Smooth muscle cell (in vitro differentiated cells): ENCODE measurements at regions not wholly inside any gene's neighbourhood (a gene's known extent, or its start where the extent isn't known, plus 50 kb on each side); places are given as distances from the start of the nearest gene placed in this dataset.

ENCODE experiments used
- DNase-seq: peaks from one replicate; lab custom pipeline; 2025; ENCODE audit not compliant: unreplicated experiment; lab: John Stamatoyannopoulos, UW
- H2AFZ ChIP-seq: fragments of 200-600 bp; sonication (generic); 2 replicates; pipeline ENCODE4 v1.6.0; 2016; ENCODE audit warnings: antibody characterized with exemption, low read depth, mild to moderate bottlenecking
- H3F3A ChIP-seq: fragments of 200-600 bp; sonication (generic); 2 replicates; pipeline ENCODE4 v1.6.0; 2017; ENCODE audit warnings: antibody characterized with exemption, low read depth
- H3K27ac ChIP-seq: fragments of 200-600 bp; sonication (generic); 2 replicates; pipeline ENCODE4 v1.5.1; 2016; ENCODE audit warnings: low read depth, mild to moderate bottlenecking
- H3K27me3 ChIP-seq: fragments of 200-600 bp; sonication (generic); 2 replicates; pipeline ENCODE4 v1.6.1; 2016; ENCODE audit warnings: low read depth, mild to moderate bottlenecking
- H3K36me3 ChIP-seq: fragments of 200-600 bp; sonication (generic); 2 replicates; pipeline ENCODE4 v1.5.1; 2016; ENCODE audit warnings: low read depth
- H3K4me1 ChIP-seq: fragments of 200-600 bp; sonication (generic); 2 replicates; pipeline ENCODE4 v1.5.1; 2016; ENCODE audit warnings: low read depth
- H3K4me2 ChIP-seq: fragments of 200-600 bp; sonication (generic); 2 replicates; pipeline ENCODE4 v1.6.0; 2016; ENCODE audit warnings: mild to moderate bottlenecking
- H3K4me3 ChIP-seq: fragments of 200-600 bp; sonication (generic); 2 replicates; pipeline ENCODE4 v1.5.1; 2016; ENCODE audit warnings: mild to moderate bottlenecking
- H3K79me2 ChIP-seq: fragments of 200-600 bp; sonication (generic); 2 replicates; pipeline ENCODE4 v1.6.0; 2016; ENCODE audit warnings: low read depth, mild to moderate bottlenecking
- H3K9ac ChIP-seq: fragments of 200-600 bp; sonication (generic); 2 replicates; pipeline ENCODE4 v1.6.0; 2016; ENCODE audit warnings: low read depth
- H3K9me3 ChIP-seq: fragments of 200-600 bp; sonication (generic); replicated peaks from 2 replicates; pipeline ENCODE4 v1.5.1; 2016; ENCODE audit warnings: low read depth
- H4K20me1 ChIP-seq: fragments of 200-600 bp; sonication (generic); 2 replicates; pipeline ENCODE4 v1.6.0; 2016; ENCODE audit warnings: low read depth
- CTCF ChIP-seq: fragments of 200-600 bp; sonication (generic); IDR thresholded peaks from 2 replicates; pipeline ENCODE4 v1.5.1; 2017; ENCODE audit warnings: borderline replicate concordance, mild to moderate bottlenecking, antibody characterized with exemption; ENCODE audit not compliant: insufficient read depth, poor library complexity, severe bottlenecking
- WGBS: methylation state at CpG from one replicate; pipeline ENCODE4 v1.1.7; 2016; ENCODE audit warnings: low lambda C conversion rate; 5-methylcytosine and 5-hydroxymethylcytosine counted together

GRCh38 chr11:133713844-133714243 is 131.5 kb downstream of the SPATA19 start:
- peaks cover 19% of the 10 kb centered on the region for H3K4me1 ChIP-seq
- H4K20me1 ChIP-seq = no peaks in the 10 kb centered on the region
- no peaks in the 10 kb centered on the region for H3F3A ChIP-seq
- no peak overlapping the region for H2AFZ ChIP-seq
- 95% methylated on average over 10 of the region's 10 CpGs for WGBS
- no peak overlapping the region for H3K9ac ChIP-seq
- no peak overlapping the region for H3K4me2 ChIP-seq
- no peak overlapping the region for H3K4me3 ChIP-seq
- no peaks in the 10 kb centered on the region for H3K9me3 ChIP-seq
- H3K27ac ChIP-seq = no peak overlapping the region
- no peak for TF ChIP-seq CTCF
- no peak for DNase-seq
- H3K27me3 ChIP-seq = no peaks in the 10 kb centered on the region
- no peaks in the 10 kb centered on the region for H3K36me3 ChIP-seq
- no peaks in the 10 kb centered on the region for H3K79me2 ChIP-seq

GRCh38 chr11:133713406-133713805 is 131.9 kb downstream of the SPATA19 start:
- Histone ChIP-seq H3F3A (no peaks in the 10 kb centered on the region), H3K9me3 (no peaks in the 10 kb centered on the region), H2AFZ (no peak overlapping the region), H3K4me2 (no peak overlapping the region), H3K36me3 (no peaks in the 10 kb centered on the region), H3K27me3 (peaks cover under 1% of the 10 kb centered on the region), H4K20me1 (no peaks in the 10 kb centered on the region), H3K4me3 (no peak overlapping the region), H3K27ac (no peak overlapping the region), H3K9ac (no peak overlapping the region), H3K4me1 (peaks cover 19% of the 10 kb centered on the region), H3K79me2 (no peaks in the 10 kb centered on the region)
- DNase-seq = no peak
- WGBS = 88% methylated on average over 3 of the region's 3 CpGs
- no peak for TF ChIP-seq CTCF

GRCh38 chr11:133712051-133712560 is 133.2 kb downstream of the SPATA19 start:
- no peak overlapping the region for H3K9ac ChIP-seq
- no peaks in the 10 kb centered on the region for H4K20me1 ChIP-seq
- H3K4me1 ChIP-seq = peaks cover 19% of the 10 kb centered on the region
- DNase-seq = no peak
- H3K4me3 ChIP-seq = no peak overlapping the region
- peaks cover 5% of the 10 kb centered on the region for H3K27me3 ChIP-seq
- no peaks in the 10 kb centered on the region for H3K9me3 ChIP-seq
- H2AFZ ChIP-seq = no peak overlapping the region
- no peak overlapping the region for H3K4me2 ChIP-seq
- H3K79me2 ChIP-seq = no peaks in the 10 kb centered on the region
- no peaks in the 10 kb centered on the region for H3F3A ChIP-seq
- H3K36me3 ChIP-seq = no peaks in the 10 kb centered on the region
- WGBS = 37% methylated on average over 4 of the region's 4 CpGs
- H3K27ac ChIP-seq = no peak overlapping the region
- TF ChIP-seq CTCF = no peak

- DNase-seq = no peak
- H3K4me1 ChIP-seq = peaks cover 19% of the 10 kb centered on the region
- H3K36me3 ChIP-seq = no peaks in the 10 kb centered on the region
- no peaks in the 10 kb centered on the region for H4K20me1 ChIP-seq
- no peak for TF ChIP-seq CTCF
- H3F3A ChIP-seq = no peaks in the 10 kb centered on the region
- WGBS = 55% methylated on average over 4 of the region's 4 CpGs
- H3K4me2 ChIP-seq = no peak overlapping the region
- no peak overlapping the region for H2AFZ ChIP-seq
- H3K9ac ChIP-seq = no peak overlapping the region
- no peak overlapping the region for H3K27ac ChIP-seq
- H3K4me3 ChIP-seq = no peak overlapping the region
- H3K9me3 ChIP-seq = no peaks in the 10 kb centered on the region
- no peaks in the 10 kb centered on the region for H3K79me2 ChIP-seq
- peaks cover 5% of the 10 kb centered on the region for H3K27me3 ChIP-seq
These were observed 133.8 kb downstream of the SPATA19 start for GRCh38 chr11:133711545-133711944.
